ENCODE measurements at regions not wholly inside any gene's neighbourhood (a gene's known extent, or its start where the extent isn't known, plus 50 kb on each side); places are given as distances from the start of the nearest gene placed in this dataset.

DNA sequence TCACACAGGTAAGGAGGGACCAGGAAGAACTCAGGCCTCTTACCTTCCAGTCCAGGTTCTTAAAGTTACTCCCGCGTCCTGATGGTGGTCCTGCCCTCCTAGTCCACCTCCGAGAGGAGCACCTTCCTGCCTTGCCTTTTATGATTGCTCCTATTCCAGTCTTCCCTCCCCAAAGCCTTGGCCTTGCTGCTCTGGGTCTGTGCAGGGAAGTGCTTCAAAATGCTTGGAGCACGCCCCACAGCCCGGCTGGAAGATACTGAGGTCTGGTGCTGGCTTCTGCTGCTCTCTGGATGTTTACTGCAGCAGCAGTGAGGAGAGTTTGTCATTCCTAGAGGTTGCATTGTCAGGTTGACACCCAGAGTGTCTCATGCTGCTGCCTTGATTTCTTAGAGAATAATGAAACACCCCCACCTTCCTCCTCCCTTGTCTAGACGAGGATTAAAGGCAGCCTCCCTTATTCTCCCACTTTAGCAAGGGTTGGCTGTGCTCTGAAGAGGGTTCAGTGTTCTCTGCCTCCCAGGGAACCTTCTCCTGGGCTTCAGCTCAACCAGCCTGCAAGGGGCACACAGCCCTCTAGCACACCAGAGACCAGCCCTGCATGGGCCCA is 142.2 kb upstream of the CACNA1E start:
- TF ChIP-seq, protein P1, sequence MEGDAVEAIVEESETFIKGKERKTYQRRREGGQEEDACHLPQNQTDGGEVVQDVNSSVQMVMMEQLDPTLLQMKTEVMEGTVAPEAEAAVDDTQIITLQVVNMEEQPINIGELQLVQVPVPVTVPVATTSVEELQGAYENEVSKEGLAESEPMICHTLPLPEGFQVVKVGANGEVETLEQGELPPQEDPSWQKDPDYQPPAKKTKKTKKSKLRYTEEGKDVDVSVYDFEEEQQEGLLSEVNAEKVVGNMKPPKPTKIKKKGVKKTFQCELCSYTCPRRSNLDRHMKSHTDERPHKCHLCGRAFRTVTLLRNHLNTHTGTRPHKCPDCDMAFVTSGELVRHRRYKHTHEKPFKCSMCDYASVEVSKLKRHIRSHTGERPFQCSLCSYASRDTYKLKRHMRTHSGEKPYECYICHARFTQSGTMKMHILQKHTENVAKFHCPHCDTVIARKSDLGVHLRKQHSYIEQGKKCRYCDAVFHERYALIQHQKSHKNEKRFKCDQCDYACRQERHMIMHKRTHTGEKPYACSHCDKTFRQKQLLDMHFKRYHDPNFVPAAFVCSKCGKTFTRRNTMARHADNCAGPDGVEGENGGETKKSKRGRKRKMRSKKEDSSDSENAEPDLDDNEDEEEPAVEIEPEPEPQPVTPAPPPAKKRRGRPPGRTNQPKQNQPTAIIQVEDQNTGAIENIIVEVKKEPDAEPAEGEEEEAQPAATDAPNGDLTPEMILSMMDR (IDR thresholded peaks at IDR 0.05): no peak

- TF ChIP-seq, protein P1 (IDR thresholded peaks at IDR 0.05): no peak
These were observed 139.2 kb upstream of the CACNA1E start for GRCh38 chr1:181344091-181344490.

GRCh38 chr1:181345146-181345545 is 138.2 kb upstream of the CACNA1E start:
- TF ChIP-seq, protein P1 (IDR thresholded peaks at IDR 0.05): no peak

GRCh38 chr1:181347495-181348390 is 135.6 kb upstream of the CACNA1E start:
- TF ChIP-seq, protein P1 (IDR thresholded peaks at IDR 0.05): no peak

DNA sequence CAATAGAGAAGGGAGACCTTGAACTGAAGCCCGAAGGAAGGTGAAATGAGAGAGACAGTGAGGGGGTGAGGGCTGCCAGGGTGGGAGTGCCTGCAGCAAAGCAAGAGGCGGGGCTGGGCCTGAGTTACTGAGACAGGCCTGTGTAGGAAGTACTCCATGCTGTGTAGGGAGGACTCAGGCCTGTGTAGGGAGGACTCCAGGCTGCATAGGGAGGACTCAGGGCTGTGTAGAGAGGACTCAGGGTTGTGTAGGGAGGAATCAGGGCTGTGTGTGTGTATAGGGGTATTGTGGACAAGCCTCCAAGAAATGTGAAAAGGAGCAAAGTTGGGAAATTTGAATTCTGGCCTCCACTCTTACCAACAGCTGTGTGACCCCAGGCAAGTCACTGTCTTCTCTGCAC is 133.8 kb upstream of the CACNA1E start:
- TF ChIP-seq, protein P1 (IDR thresholded peaks at IDR 0.05): no peak

DNA sequence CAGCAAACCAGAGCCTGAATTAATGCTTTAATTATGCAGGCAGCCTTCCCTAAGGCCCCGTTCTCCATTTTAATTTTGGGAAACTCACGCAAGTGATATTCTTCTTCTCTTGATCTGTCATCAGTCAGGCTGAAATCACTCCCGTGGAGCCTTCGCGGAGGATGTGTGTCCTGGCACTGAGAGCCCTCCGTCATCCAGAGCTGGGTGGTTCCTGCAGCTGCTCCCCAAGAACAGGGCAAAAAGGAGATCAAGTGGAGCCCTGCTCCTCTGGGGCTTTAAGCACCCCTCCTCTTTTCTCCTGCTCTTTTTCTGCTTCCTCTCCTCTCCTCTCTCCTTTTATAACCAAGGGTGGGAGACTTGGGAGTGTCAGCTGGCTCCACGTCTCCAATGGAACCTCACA is 133.2 kb upstream of the CACNA1E start:
- TF ChIP-seq, protein P1 (IDR thresholded peaks at IDR 0.05): no peak

- TF ChIP-seq, protein P1 (IDR thresholded peaks at IDR 0.05): no peak
These were observed 131.6 kb upstream of the CACNA1E start for GRCh38 chr1:181351740-181352139.
